MCF 10A (cell line): ENCODE measurements at regions not wholly inside any gene's neighbourhood (a gene's known extent, or its start where the extent isn't known, plus 50 kb on each side); places are given as distances from the start of the nearest gene placed in this dataset.
"Not testable (repeated sequence)": the region's sequence is repeated elsewhere in the genome, so short reads cannot be mapped to it uniquely, and the experiment has no call there.

ENCODE experiments used
- BruUV-seq: library from RNA; stranded (reverse); fragments of 400-500 nt; replicated peaks from 2 replicates; lab custom pipeline; 2021; lab: Mats Ljungman, UMichigan
- CTCF ChIA-PET: fragments of 300-600 bp; sonication (Branson Sonifier 250); formaldehyde crosslinking; extraction: SDS; loops from one replicate; lab custom pipeline; 2021; ENCODE audit warnings: antibody characterized with exemption, inconsistent platforms; lab: Yijun Ruan, JAX
- POLR2A ChIA-PET: fragments of 300-600, 350-650 bp; sonication (Branson Sonifier 250); formaldehyde crosslinking; extraction: SDS; loops from one replicate; lab custom pipeline; 2020; ENCODE audit warnings: antibody characterized with exemption, inconsistent platforms; lab: Yijun Ruan, JAX
- DNase-seq: peaks from one replicate; pipeline ENCODE4 v3.0.0-alpha.2; 2018; ENCODE audit not compliant: unreplicated experiment
- H3K27ac Mint-ChIP-seq: one replicate; pipeline ENCODE4 v1.8.0; 2022; ENCODE audit warnings: mild to moderate bottlenecking, low read depth, mixed read lengths; ENCODE audit not compliant: unreplicated experiment
- H3K27me3 Mint-ChIP-seq: one replicate; pipeline ENCODE4 v1.8.0; 2022; ENCODE audit warnings: mixed read lengths; ENCODE audit not compliant: insufficient read depth, unreplicated experiment
- H3K36me3 Mint-ChIP-seq: one replicate; pipeline ENCODE4 v1.8.0; 2022; ENCODE audit warnings: mild to moderate bottlenecking, moderate library complexity, mixed read lengths; ENCODE audit not compliant: insufficient read depth, unreplicated experiment
- H3K4me1 Mint-ChIP-seq: one replicate; pipeline ENCODE4 v1.8.0; 2022; ENCODE audit warnings: mixed read lengths; ENCODE audit not compliant: insufficient read depth, unreplicated experiment
- H3K4me3 Mint-ChIP-seq: one replicate; pipeline ENCODE4 v1.8.0; 2022; ENCODE audit warnings: mild to moderate bottlenecking, moderate library complexity, mixed read lengths; ENCODE audit not compliant: unreplicated experiment
- H3K9me3 Mint-ChIP-seq: one replicate; pipeline ENCODE4 v1.8.0; 2022; ENCODE audit warnings: mixed read lengths; ENCODE audit not compliant: unreplicated experiment
- intact Hi-C: fragments of 100-400 bp; cut with micrococcal nuclease; formaldehyde crosslinking; loops from 2 replicates; pipeline ENCODE4 v1.14.1; 2022
- TF ChIP-seq, protein P1 (sequence below): fragments of 200-600 bp; IDR thresholded peaks from one replicate; pipeline ENCODE4 v1.8.0; 2022; ENCODE audit warnings: antibody characterized with exemption, mild to moderate bottlenecking; ENCODE audit not compliant: unreplicated experiment

DNA sequence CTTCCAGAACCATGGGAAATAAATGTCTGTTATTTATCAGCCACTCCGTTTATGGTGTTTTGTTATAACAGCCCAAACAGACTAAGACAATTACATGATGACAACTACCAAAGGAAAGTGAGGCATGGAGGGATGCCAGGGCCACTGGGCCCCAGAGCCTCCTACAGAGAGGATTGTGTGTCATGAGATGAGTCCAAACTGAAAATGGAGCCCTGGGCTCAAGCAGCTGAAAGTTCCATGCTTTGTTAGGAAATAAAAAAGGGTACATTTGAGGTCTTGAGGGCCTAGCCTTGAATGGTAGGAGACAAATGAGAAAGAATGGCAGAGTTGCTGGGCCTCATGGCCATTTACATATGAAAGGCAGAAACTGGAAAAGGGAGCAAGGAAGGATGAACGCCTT, 586.5 kb downstream of the CETN3 start:
- Mint-ChIP-seq H3K27ac (no peak overlapping the region), H3K4me1 (no peaks in the 10 kb centered on the region), H3K9me3 (no peaks in the 10 kb centered on the region), H3K36me3 (no peaks in the 10 kb centered on the region), H3K27me3 (no peaks in the 10 kb centered on the region), H3K4me3 (no peak overlapping the region)
- intact Hi-C loops: no loop called here
- no peak for DNase-seq
- ChIA-PET POLR2A (no interaction called here), CTCF (no interaction called here)
- no TSS peak for BruUV-seq
- TF ChIP-seq, protein P1, sequence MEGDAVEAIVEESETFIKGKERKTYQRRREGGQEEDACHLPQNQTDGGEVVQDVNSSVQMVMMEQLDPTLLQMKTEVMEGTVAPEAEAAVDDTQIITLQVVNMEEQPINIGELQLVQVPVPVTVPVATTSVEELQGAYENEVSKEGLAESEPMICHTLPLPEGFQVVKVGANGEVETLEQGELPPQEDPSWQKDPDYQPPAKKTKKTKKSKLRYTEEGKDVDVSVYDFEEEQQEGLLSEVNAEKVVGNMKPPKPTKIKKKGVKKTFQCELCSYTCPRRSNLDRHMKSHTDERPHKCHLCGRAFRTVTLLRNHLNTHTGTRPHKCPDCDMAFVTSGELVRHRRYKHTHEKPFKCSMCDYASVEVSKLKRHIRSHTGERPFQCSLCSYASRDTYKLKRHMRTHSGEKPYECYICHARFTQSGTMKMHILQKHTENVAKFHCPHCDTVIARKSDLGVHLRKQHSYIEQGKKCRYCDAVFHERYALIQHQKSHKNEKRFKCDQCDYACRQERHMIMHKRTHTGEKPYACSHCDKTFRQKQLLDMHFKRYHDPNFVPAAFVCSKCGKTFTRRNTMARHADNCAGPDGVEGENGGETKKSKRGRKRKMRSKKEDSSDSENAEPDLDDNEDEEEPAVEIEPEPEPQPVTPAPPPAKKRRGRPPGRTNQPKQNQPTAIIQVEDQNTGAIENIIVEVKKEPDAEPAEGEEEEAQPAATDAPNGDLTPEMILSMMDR: no peak

DNA sequence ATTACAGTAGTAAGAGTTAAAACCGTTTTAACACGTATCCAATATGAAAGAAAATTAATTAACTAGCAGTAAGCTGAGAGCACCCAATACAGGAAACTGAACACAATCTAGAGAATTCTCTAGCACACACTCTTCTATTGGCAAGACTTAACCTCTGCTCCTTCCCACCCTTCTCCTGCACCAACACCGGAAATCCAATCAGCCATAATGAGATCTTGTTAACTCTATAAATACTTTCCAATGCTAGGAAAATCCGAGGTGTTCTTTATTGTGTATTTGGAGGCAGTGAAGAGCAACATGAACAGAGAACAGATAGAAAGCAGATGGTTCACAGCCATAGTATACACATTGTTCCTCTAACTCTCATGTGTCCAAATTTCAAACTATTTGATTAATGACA, 591.7 kb downstream of the CETN3 start:
- Mint-ChIP-seq H3K27ac (no peak overlapping the region), H3K27me3 (no peaks in the 10 kb centered on the region), H3K36me3 (no peaks in the 10 kb centered on the region), H3K4me1 (no peaks in the 10 kb centered on the region), H3K9me3 (no peaks in the 10 kb centered on the region), H3K4me3 (no peak overlapping the region)
- no TSS peak for BruUV-seq
- intact Hi-C loops: no loop called here
- TF ChIP-seq, protein P1: no peak
- CTCF ChIA-PET: no interaction called here
- no peak for DNase-seq
- POLR2A ChIA-PET: no interaction called here

DNA sequence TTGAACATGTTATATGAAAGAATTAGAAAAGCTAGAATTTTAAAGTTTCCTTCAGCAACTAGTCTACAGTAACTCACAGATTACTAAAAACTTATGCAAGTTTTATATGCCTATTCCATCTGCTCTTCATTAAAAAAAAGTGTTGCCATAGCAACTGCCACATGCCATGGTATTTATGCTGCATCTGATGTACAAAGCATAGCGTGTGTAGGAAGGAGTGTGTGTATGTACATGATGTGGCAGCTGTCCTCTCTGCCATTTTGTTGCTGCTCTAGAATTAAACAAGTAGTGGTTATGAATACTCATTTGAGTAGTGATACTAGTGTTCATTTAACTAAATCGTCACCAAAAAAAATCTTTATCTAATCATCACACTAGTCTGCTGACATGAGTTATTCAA, 593.5 kb downstream of the CETN3 start:
- DNase-seq: no peak
- no peak overlapping the region for H3K4me3 Mint-ChIP-seq
- no TSS peak for BruUV-seq
- H3K36me3 Mint-ChIP-seq: no peaks in the 10 kb centered on the region
- H3K27ac Mint-ChIP-seq: no peak overlapping the region
- POLR2A ChIA-PET: no interaction called here
- H3K27me3 Mint-ChIP-seq: no peaks in the 10 kb centered on the region
- H3K9me3 Mint-ChIP-seq: no peaks in the 10 kb centered on the region
- TF ChIP-seq, protein P1: no peak
- intact Hi-C loops: no loop called here
- H3K4me1 Mint-ChIP-seq: no peaks in the 10 kb centered on the region
- CTCF ChIA-PET: interaction anchor here (0.7 kb wide), 1 partner anchor 17 kb away, joined by 3 read pairs; no protein-coding TSS in a partner anchor

DNA sequence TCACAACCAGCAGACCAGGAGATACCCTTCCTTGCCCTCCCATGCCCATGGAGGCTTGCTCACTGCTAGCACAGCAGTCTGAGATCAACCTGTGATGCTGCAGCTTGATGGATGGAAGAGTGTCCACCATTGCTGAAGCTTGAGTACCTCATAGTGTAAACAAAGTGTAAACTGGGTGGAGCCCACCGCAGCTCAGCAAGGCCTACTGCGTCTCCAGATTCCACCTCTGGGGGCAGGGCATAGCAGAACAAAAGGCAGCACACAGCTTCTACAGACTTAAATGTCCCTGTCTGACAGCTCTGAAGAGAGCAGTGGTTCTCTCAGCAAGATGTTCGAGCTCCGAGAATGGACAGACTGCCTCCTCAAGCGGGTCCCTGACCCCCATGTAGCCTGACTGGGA, 608.8 kb downstream of the CETN3 start:
- H3K9me3 Mint-ChIP-seq, BruUV-seq, H3K4me3 Mint-ChIP-seq, H3K27ac Mint-ChIP-seq, intact Hi-C loops, H3K27me3 Mint-ChIP-seq, H3K4me1 Mint-ChIP-seq, H3K36me3 Mint-ChIP-seq, POLR2A ChIA-PET, DNase-seq: not testable (repeated sequence)
- CTCF ChIA-PET: interaction anchor here (0.7 kb wide), 1 partner anchor 44 kb away, joined by 3 read pairs; no protein-coding TSS in a partner anchor

DNA sequence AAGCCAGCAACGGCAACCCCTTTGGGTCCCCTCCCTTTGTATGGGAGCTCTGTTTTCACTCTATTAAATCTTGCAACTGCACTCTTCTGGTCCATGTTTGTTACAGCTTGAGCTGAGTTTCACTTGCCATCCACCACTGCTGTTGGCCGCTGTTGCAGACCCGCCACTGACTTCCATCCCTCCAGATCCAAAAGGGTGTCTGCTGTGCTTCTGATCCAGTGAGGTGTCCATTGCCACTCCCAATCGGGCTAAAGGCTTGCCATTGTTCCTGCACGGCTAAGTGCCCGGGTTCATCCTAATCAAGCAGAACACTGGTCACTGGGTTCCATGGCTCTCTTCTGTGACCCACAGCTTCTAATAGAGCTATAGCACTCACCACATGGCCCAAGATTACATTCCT, 615.1 kb downstream of the CETN3 start:
- H3K27me3 Mint-ChIP-seq, H3K4me1 Mint-ChIP-seq, H3K4me3 Mint-ChIP-seq, H3K9me3 Mint-ChIP-seq, BruUV-seq, POLR2A ChIA-PET, intact Hi-C loops, H3K36me3 Mint-ChIP-seq, DNase-seq, H3K27ac Mint-ChIP-seq: not testable (repeated sequence)
- CTCF ChIA-PET: interaction anchor here (0.6 kb wide), 1 partner anchor 208 kb away, joined by 3 read pairs; no protein-coding TSS in a partner anchor

DNA sequence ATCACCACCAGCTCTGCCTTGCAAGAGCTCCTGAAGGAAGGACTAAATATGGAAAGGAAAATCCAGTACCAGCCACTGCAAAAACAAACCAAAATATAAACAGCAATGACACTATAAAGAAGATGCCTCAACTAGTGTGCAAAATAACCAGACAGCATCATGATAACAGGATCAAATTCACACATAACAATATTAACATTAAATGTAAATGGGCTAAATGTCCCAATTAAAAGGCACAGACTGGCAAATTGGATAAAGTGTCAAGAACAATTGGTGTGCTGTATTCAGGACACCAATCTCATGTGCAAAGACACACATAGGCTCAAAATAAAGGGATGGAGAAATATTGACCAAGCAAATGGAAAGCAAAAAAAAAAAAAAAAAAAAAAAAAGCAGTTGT, 629.8 kb downstream of the CETN3 start:
- POLR2A ChIA-PET, BruUV-seq, H3K36me3 Mint-ChIP-seq, intact Hi-C loops, H3K27ac Mint-ChIP-seq, H3K4me1 Mint-ChIP-seq, DNase-seq, H3K4me3 Mint-ChIP-seq, H3K27me3 Mint-ChIP-seq, CTCF ChIA-PET: not testable (repeated sequence)
- H3K9me3 Mint-ChIP-seq: peaks cover 42% of the 10 kb centered on the region
